Islet precursor cell (in vitro differentiated cells): ENCODE measurements at regions not wholly inside any gene's neighbourhood (a gene's known extent, or its start where the extent isn't known, plus 50 kb on each side); places are given as distances from the start of the nearest gene placed in this dataset.

Experiments used
- DNase-seq: peaks from one replicate; pipeline ENCODE4 v3.0.0-alpha.2; 2018

- no peak for DNase-seq
Measured at GRCh38 chr2:128537646-128538045, 219.0 kb upstream of the HS6ST1 start.

GRCh38 chr2:128538396-128538795 is 219.7 kb upstream of the HS6ST1 start:
- DNase-seq, result peak; percentile 32

GRCh38 chr2:128540670-128541069 is 222.0 kb upstream of the HS6ST1 start:
- no peak for DNase-seq

- DNase-seq, result no peak
Measured at GRCh38 chr2:128541448-128541847, 222.8 kb upstream of the HS6ST1 start.

- no peak for DNase-seq
Measured at GRCh38 chr2:128543036-128543435, 224.4 kb upstream of the HS6ST1 start.

GRCh38 chr2:128543646-128544045 is 225.0 kb upstream of the HS6ST1 start:
- DNase-seq, result peak; percentile 94

- DNase-seq, result no peak
Measured at GRCh38 chr2:128544321-128545037, 225.8 kb upstream of the HS6ST1 start.

GRCh38 chr2:128545085-128545484 is 226.4 kb upstream of the HS6ST1 start:
- no peak for DNase-seq

GRCh38 chr2:128545829-128546228 is 227.2 kb upstream of the HS6ST1 start:
- DNase-seq, result no peak

- DNase-seq, result peak; percentile 91
Measured at GRCh38 chr2:128547667-128548066, 229.0 kb upstream of the HS6ST1 start.

- no peak for DNase-seq
Measured at GRCh38 chr2:128548461-128548891, 229.8 kb upstream of the HS6ST1 start.

GRCh38 chr2:128549094-128549493 is 230.4 kb upstream of the HS6ST1 start:
- no peak for DNase-seq

- peak; percentile 76 for DNase-seq
Measured at GRCh38 chr2:128549646-128550260, 231.1 kb upstream of the HS6ST1 start.

- DNase-seq, result no peak
Measured at GRCh38 chr2:128550389-128550788, 231.7 kb upstream of the HS6ST1 start.

- DNase-seq, result no peak
Measured at GRCh38 chr2:128550801-128551416, 232.2 kb upstream of the HS6ST1 start.

GRCh38 chr2:128551435-128551834 is 232.8 kb upstream of the HS6ST1 start:
- no peak for DNase-seq

- no peak for DNase-seq
Measured at GRCh38 chr2:128552141-128552805, 233.6 kb upstream of the HS6ST1 start.

GRCh38 chr2:128552806-128553551 is 234.3 kb upstream of the HS6ST1 start:
- DNase-seq, result no peak

- no peak for DNase-seq
Measured at GRCh38 chr2:128554151-128554769, 235.6 kb upstream of the HS6ST1 start.

GRCh38 chr2:128555433-128555832 is 236.8 kb upstream of the HS6ST1 start:
- no peak for DNase-seq

- no peak for DNase-seq
Measured at GRCh38 chr2:128556089-128556488, 237.4 kb upstream of the HS6ST1 start.

- no peak for DNase-seq
Measured at GRCh38 chr2:128556633-128557032, 238.0 kb upstream of the HS6ST1 start.
